IMR-90 (cell line): ENCODE measurements at regions not wholly inside any gene's neighbourhood (a gene's known extent, or its start where the extent isn't known, plus 50 kb on each side); places are given as distances from the start of the nearest gene placed in this dataset.
A peak's percentile ranks its signal among the peaks of the same experiment; 100 is the strongest.

Experiments
- ATAC-seq: fragments of 200-7000 bp; cut with Tn5 transposase; 2 replicates; pipeline ENCODE4 v1.9.1; 2020; ENCODE audit warnings: low read depth, mild to moderate bottlenecking, moderate library complexity
- BruUV-seq: library from RNA; stranded (reverse); fragments of 400-500 nt; replicated peaks from 2 replicates; lab custom pipeline; 2021; lab: Mats Ljungman, UMichigan
- CTCF ChIA-PET: fragments of 300-600 bp; formaldehyde crosslinking; extraction: SDS; loops from one replicate; lab custom pipeline; 2021; ENCODE audit warnings: antibody characterized with exemption; lab: Yijun Ruan, JAX
- POLR2A ChIA-PET: fragments of 300-600 bp; sonication (Branson Sonifier 250); formaldehyde crosslinking; loops from one replicate; lab custom pipeline; 2022; ENCODE audit warnings: antibody characterized with exemption; ENCODE audit not compliant: unreplicated experiment; lab: Charles Lee
- DNase-seq: peaks from one replicate; pipeline ENCODE4 v3.0.0; 2013
- H2AFZ ChIP-seq: replicated peaks from 2 replicates; pipeline ENCODE3; 2013; ENCODE audit warnings: low read length, mild to moderate bottlenecking; ENCODE audit not compliant: poor library complexity
- H2AK5ac ChIP-seq: 2 replicates; pipeline ENCODE4 v1.6.1; 2013; ENCODE audit warnings: low read depth, low read length, inconsistent platforms
- H2AK9ac ChIP-seq: replicated peaks from 2 replicates; pipeline ENCODE3; 2013; ENCODE audit warnings: mild to moderate bottlenecking, low read depth, low read length, moderate library complexity; ENCODE audit not compliant: poor library complexity
- H2BK120ac ChIP-seq: 2 replicates; pipeline ENCODE4 v1.6.1; 2013; ENCODE audit warnings: low read depth, low read length, inconsistent platforms
- H2BK15ac ChIP-seq: 3 replicates; pipeline ENCODE4 v1.6.1; 2013; ENCODE audit warnings: low read depth, low read length, inconsistent platforms
- H2BK20ac ChIP-seq: 2 replicates; pipeline ENCODE4 v1.6.1; 2013; ENCODE audit warnings: low read depth, mild to moderate bottlenecking, inconsistent platforms, low read length, moderate library complexity
- H2BK5ac ChIP-seq: 2 replicates; pipeline ENCODE4 v1.6.1; 2013; ENCODE audit warnings: mild to moderate bottlenecking, low read depth, low read length, inconsistent platforms; ENCODE audit not compliant: poor library complexity, severe bottlenecking
- H3K14ac ChIP-seq: replicated peaks from 2 replicates; pipeline ENCODE4 v1.6.1; 2013; ENCODE audit warnings: low read depth, low read length, inconsistent platforms
- H3K18ac ChIP-seq: 2 replicates; pipeline ENCODE4 v1.6.1; 2013; ENCODE audit warnings: low read depth, low read length, control low read depth
- H3K23ac ChIP-seq: 2 replicates; pipeline ENCODE4 v1.6.1; 2013; ENCODE audit warnings: low read depth, low read length, inconsistent platforms
- H3K27ac ChIP-seq: 2 replicates; pipeline ENCODE4 v1.5.1; 2013; ENCODE audit warnings: mild to moderate bottlenecking, control low read depth, low read length; ENCODE audit not compliant: insufficient read depth
- H3K27me3 ChIP-seq: 2 replicates; pipeline ENCODE4 v1.6.1; 2013; ENCODE audit warnings: low read length; ENCODE audit not compliant: control insufficient read depth, insufficient read depth
- H3K36me3 ChIP-seq: 2 replicates; pipeline ENCODE4 v1.6.1; 2013; ENCODE audit warnings: low read length, mixed read lengths; ENCODE audit not compliant: control insufficient read depth, insufficient read depth
- H3K4ac ChIP-seq: 2 replicates; pipeline ENCODE4 v1.6.1; 2013; ENCODE audit warnings: low read depth, low read length, inconsistent platforms
- H3K4me1 ChIP-seq: 2 replicates; pipeline ENCODE4 v1.6.1; 2013; ENCODE audit warnings: low read length, mixed read lengths; ENCODE audit not compliant: control insufficient read depth, insufficient read depth
- H3K4me2 ChIP-seq: 2 replicates; pipeline ENCODE4 v1.6.1; 2013; ENCODE audit warnings: low read depth, mild to moderate bottlenecking, control low read depth, low read length, moderate library complexity
- H3K4me3 ChIP-seq: 2 replicates; pipeline ENCODE4 v1.5.1; 2013; ENCODE audit warnings: low read depth, mild to moderate bottlenecking, control low read depth, low read length, moderate library complexity; ENCODE audit not compliant: insufficient read depth
- H3K56ac ChIP-seq: 2 replicates; pipeline ENCODE4 v1.6.1; 2013; ENCODE audit warnings: low read length, inconsistent platforms; ENCODE audit not compliant: insufficient read depth; ENCODE audit errors: extremely low read depth
- H3K79me1 ChIP-seq, 2 experiments: 2 replicates each; pipeline ENCODE4 v1.6.1; 2013; ENCODE audit warnings: low read length in 2 of 2, inconsistent platforms in 1 of 2, low read depth in 1 of 2
- H3K9ac ChIP-seq: 2 replicates; pipeline ENCODE4 v1.6.1; 2013; ENCODE audit warnings: low read depth, low read length, control low read depth
- H3K9me1 ChIP-seq: 2 replicates; pipeline ENCODE4 v1.6.1; 2013; ENCODE audit warnings: low read length, inconsistent platforms; ENCODE audit not compliant: insufficient read depth
- H3K9me3 ChIP-seq: 2 replicates; pipeline ENCODE4 v1.6.1; 2013; ENCODE audit warnings: low read length; ENCODE audit not compliant: control insufficient read depth, insufficient read depth
- H4K20me1 ChIP-seq: 2 replicates; pipeline ENCODE4 v1.6.1; 2013; ENCODE audit warnings: low read length, inconsistent platforms; ENCODE audit not compliant: insufficient read depth
- H4K5ac ChIP-seq: 2 replicates; pipeline ENCODE4 v1.6.1; 2013; ENCODE audit warnings: mild to moderate bottlenecking, low read depth, low read length, control low read depth
- H4K8ac ChIP-seq, 2 experiments: 2 replicates each; pipeline ENCODE4 v1.6.1; 2013; ENCODE audit warnings: low read depth in 2 of 2, low read length in 2 of 2, control low read depth in 1 of 2, inconsistent platforms in 1 of 2
- H4K91ac ChIP-seq: 2 replicates; pipeline ENCODE4 v1.6.1; 2013; ENCODE audit warnings: low read depth, low read length, inconsistent platforms; ENCODE audit not compliant: insufficient read depth
- BHLHE40 ChIP-seq: fragments of 150-350 bp; IDR thresholded peaks from 2 replicates; pipeline ENCODE4 v1.6.1; 2016; ENCODE audit warnings: mild to moderate bottlenecking, low read depth, low read length
- CEBPB ChIP-seq: IDR thresholded peaks from 2 replicates; pipeline ENCODE4 v1.6.1; 2012; ENCODE audit warnings: low read depth, low read length, improper control_type of control experiment
- FOS ChIP-seq: fragments of 150-350 bp; IDR thresholded peaks from 2 replicates; pipeline ENCODE4 v1.6.1; 2016; ENCODE audit warnings: low read depth, low read length
- MAFK ChIP-seq: IDR thresholded peaks from 2 replicates; pipeline ENCODE4 v1.6.1; 2012; ENCODE audit warnings: low read depth, low read length, improper control_type of control experiment
- MXI1 ChIP-seq: IDR thresholded peaks from 2 replicates; pipeline ENCODE4 v1.6.1; 2012; ENCODE audit warnings: low read depth, mild to moderate bottlenecking, low read length, moderate library complexity, borderline replicate concordance
- NFE2L2 ChIP-seq: fragments of 150-350 bp; IDR thresholded peaks from 2 replicates; pipeline ENCODE4 v1.6.1; 2016; ENCODE audit warnings: low read depth, mild to moderate bottlenecking, low read length
- POLR2A ChIP-seq: IDR thresholded peaks from 2 replicates; pipeline ENCODE4 v1.6.1; 2012; ENCODE audit warnings: mild to moderate bottlenecking, low read depth, low read length
- RAD21 ChIP-seq: IDR thresholded peaks from 2 replicates; pipeline ENCODE4 v1.6.1; 2012; ENCODE audit warnings: low read length, improper control_type of control experiment
- RCOR1 ChIP-seq: IDR thresholded peaks from 2 replicates; pipeline ENCODE4 v1.6.1; 2012; ENCODE audit warnings: mild to moderate bottlenecking, low read length, improper control_type of control experiment; ENCODE audit not compliant: insufficient replicate concordance
- RFX5 ChIP-seq: IDR thresholded peaks from 2 replicates; pipeline ENCODE4 v1.8.0; 2012; ENCODE audit warnings: low read depth, mild to moderate bottlenecking, low read length, moderate library complexity
- SMC3 ChIP-seq: fragments of 150-350 bp; IDR thresholded peaks from 2 replicates; pipeline ENCODE4 v1.6.1; 2016; ENCODE audit warnings: low read depth, mild to moderate bottlenecking, antibody characterized with exemption, low read length, moderate library complexity
- WGBS, 2 experiments: methylation state at CpG; one replicate each; pipeline versions ENCODE4 v1.1.5 to v1.1.7; 2013; ENCODE audit warnings: missing lambda C conversion rate in 2 of 2; ENCODE audit not compliant: insufficient read length in 1 of 2; ENCODE audit errors: extremely low coverage in 2 of 2; 5-methylcytosine and 5-hydroxymethylcytosine counted together
- dilution Hi-C: fragments of 300-500 bp; cut with HindIII; formaldehyde crosslinking; loops from one replicate; pipeline ENCODE4 v1.14.3; 2018; ENCODE audit warnings: low sequenced_read_pairs; ENCODE audit not compliant: unreplicated experiment
- in situ Hi-C: fragments of 300-500 bp; cut with MboI; formaldehyde crosslinking; loops from 3 replicates; pipeline ENCODE4 v1.14.3; 2019; ENCODE audit warnings: low sequenced_read_pairs, inconsistent platforms, mixed read lengths
- intact Hi-C: fragments of 100-400 bp; cut with micrococcal nuclease; formaldehyde crosslinking; loops from 2 replicates; pipeline ENCODE4 v1.10.0; 2022
- TF ChIP-seq, protein P1 (sequence below): fragments of 150-350 bp; IDR thresholded peaks from 2 replicates; pipeline ENCODE4 v1.6.1; 2017; ENCODE audit warnings: mild to moderate bottlenecking, antibody characterized with exemption, low read length, low read depth
- TF ChIP-seq, protein P2 (sequence below): conservative IDR thresholded peaks from 2 replicates; pipeline ENCODE4 v1.5.1; 2012; ENCODE audit warnings: mild to moderate bottlenecking, low read depth, low read length, improper control_type of control experiment
- TF ChIP-seq, protein P3 (sequence below): fragments of 150-350 bp; IDR thresholded peaks from 2 replicates; pipeline ENCODE4 v1.6.1; 2016; ENCODE audit warnings: low read depth, mild to moderate bottlenecking, low read length, moderate library complexity, borderline replicate concordance

DNA sequence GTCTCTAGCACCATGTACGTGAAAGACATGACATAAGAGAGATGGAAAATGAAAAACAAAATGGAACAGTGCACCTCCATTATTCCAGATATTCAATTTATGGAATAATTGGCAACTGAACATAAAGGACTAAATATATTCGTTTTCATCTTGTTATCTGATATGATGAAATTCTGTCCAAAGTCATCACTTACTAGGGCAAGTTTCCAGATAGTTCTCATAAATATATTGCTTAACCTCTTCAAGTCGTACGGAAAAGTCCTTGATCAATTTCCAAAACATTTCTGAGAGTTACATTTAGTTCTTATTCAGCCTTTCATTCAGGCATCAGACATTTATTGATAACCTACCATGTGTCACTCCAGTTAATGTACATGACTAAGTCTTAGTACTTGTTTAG lies 185.2 kb downstream of the HGF start:
- POLR2A ChIA-PET, result no interaction called here
- no peaks in the 10 kb centered on the region for H3K36me3 ChIP-seq
- no peaks in the 10 kb centered on the region for H3K9me3 ChIP-seq
- no peak overlapping the region for H2AK5ac ChIP-seq
- H3K56ac ChIP-seq, result no peak overlapping the region
- intact Hi-C loops, result no loop called here
- no peaks in the 10 kb centered on the region for H3K9me1 ChIP-seq
- H2BK15ac ChIP-seq, result no peak overlapping the region
- H3K4me2 ChIP-seq, result no peak overlapping the region
- dilution Hi-C loops, result no loop called here
- BruUV-seq, result no TSS peak
- in situ Hi-C loops, result no loop called here
- no peak overlapping the region for H2AFZ ChIP-seq
- no peaks in the 10 kb centered on the region for H3K79me1 ChIP-seq
- H4K91ac ChIP-seq, result no peak overlapping the region
- no peak overlapping the region for H3K27ac ChIP-seq
- H3K14ac ChIP-seq, result no peak overlapping the region
- no peak overlapping the region for H3K9ac ChIP-seq
- CTCF ChIA-PET, result no interaction called here
- 0 out of 2 replicates have a peak overlapping the region, but pooled peaks have one; percentile 9 for H3K18ac ChIP-seq
- WGBS, 2 experiments, result 50% methylated on average over 2 of the region's 4 CpGs; no CpG with 5 or more reads in 1 of the 2 experiments
- H4K8ac ChIP-seq, result no peak overlapping the region
- H3K4ac ChIP-seq, result no peak overlapping the region
- no peak for ATAC-seq
- TF ChIP-seq SMC3 (no peak), RCOR1 (no peak), BHLHE40 (no peak), RFX5 (no peak), CEBPB (no peak), MAFK (no peak), FOS (no peak), POLR2A (no peak), NFE2L2 (no peak), MXI1 (no peak), RAD21 (no peak)
- TF ChIP-seq, protein P1, sequence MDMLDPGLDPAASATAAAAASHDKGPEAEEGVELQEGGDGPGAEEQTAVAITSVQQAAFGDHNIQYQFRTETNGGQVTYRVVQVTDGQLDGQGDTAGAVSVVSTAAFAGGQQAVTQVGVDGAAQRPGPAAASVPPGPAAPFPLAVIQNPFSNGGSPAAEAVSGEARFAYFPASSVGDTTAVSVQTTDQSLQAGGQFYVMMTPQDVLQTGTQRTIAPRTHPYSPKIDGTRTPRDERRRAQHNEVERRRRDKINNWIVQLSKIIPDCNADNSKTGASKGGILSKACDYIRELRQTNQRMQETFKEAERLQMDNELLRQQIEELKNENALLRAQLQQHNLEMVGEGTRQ, result no peak
- TF ChIP-seq, protein P2, sequence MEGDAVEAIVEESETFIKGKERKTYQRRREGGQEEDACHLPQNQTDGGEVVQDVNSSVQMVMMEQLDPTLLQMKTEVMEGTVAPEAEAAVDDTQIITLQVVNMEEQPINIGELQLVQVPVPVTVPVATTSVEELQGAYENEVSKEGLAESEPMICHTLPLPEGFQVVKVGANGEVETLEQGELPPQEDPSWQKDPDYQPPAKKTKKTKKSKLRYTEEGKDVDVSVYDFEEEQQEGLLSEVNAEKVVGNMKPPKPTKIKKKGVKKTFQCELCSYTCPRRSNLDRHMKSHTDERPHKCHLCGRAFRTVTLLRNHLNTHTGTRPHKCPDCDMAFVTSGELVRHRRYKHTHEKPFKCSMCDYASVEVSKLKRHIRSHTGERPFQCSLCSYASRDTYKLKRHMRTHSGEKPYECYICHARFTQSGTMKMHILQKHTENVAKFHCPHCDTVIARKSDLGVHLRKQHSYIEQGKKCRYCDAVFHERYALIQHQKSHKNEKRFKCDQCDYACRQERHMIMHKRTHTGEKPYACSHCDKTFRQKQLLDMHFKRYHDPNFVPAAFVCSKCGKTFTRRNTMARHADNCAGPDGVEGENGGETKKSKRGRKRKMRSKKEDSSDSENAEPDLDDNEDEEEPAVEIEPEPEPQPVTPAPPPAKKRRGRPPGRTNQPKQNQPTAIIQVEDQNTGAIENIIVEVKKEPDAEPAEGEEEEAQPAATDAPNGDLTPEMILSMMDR, result no peak
- TF ChIP-seq, protein P3, sequence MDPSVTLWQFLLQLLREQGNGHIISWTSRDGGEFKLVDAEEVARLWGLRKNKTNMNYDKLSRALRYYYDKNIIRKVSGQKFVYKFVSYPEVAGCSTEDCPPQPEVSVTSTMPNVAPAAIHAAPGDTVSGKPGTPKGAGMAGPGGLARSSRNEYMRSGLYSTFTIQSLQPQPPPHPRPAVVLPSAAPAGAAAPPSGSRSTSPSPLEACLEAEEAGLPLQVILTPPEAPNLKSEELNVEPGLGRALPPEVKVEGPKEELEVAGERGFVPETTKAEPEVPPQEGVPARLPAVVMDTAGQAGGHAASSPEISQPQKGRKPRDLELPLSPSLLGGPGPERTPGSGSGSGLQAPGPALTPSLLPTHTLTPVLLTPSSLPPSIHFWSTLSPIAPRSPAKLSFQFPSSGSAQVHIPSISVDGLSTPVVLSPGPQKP, result no peak
- no peak overlapping the region for H2BK5ac ChIP-seq
- H3K27me3 ChIP-seq, result no peaks in the 10 kb centered on the region
- no peaks in the 10 kb centered on the region for H4K20me1 ChIP-seq
- no peaks in the 10 kb centered on the region for H3K4me1 ChIP-seq
- no peak for DNase-seq
- no peak overlapping the region for H4K5ac ChIP-seq
- H2AK9ac ChIP-seq, result no peak overlapping the region
- H2BK20ac ChIP-seq, result no peak overlapping the region
- no peak overlapping the region for H2BK120ac ChIP-seq
- H3K23ac ChIP-seq, result no peak overlapping the region
- H3K4me3 ChIP-seq, result no peak overlapping the region
